Endothelial cell (in vitro differentiated cells): ENCODE measurements at regions not wholly inside any gene's neighbourhood (a gene's known extent, or its start where the extent isn't known, plus 50 kb on each side); places are given as distances from the start of the nearest gene placed in this dataset.
"Not testable (repeated sequence)": the region's sequence is repeated elsewhere in the genome, so short reads cannot be mapped to it uniquely, and the experiment has no call there.

Source experiments
- DNase-seq: peaks from one replicate; pipeline ENCODE4 v3.0.0; 2021; ENCODE audit warnings: low spot score
- H3K27ac Mint-ChIP-seq: one replicate; pipeline ENCODE4 v1.8.0; 2021; ENCODE audit warnings: mixed read lengths, inconsistent platforms; ENCODE audit not compliant: unreplicated experiment
- H3K27me3 Mint-ChIP-seq: one replicate; pipeline ENCODE4 v1.8.0; 2021; ENCODE audit warnings: mild to moderate bottlenecking, moderate library complexity, mixed read lengths, inconsistent platforms; ENCODE audit not compliant: unreplicated experiment
- H3K36me3 Mint-ChIP-seq: one replicate; pipeline ENCODE4 v1.8.0; 2021; ENCODE audit warnings: mild to moderate bottlenecking, low read depth, mixed read lengths, inconsistent platforms; ENCODE audit not compliant: unreplicated experiment
- H3K4me1 Mint-ChIP-seq: one replicate; pipeline ENCODE4 v1.8.0; 2021; ENCODE audit warnings: mild to moderate bottlenecking, mixed read lengths, inconsistent platforms; ENCODE audit not compliant: unreplicated experiment
- H3K4me3 Mint-ChIP-seq: one replicate; pipeline ENCODE4 v1.8.0; 2021; ENCODE audit warnings: mild to moderate bottlenecking, mixed read lengths, inconsistent platforms; ENCODE audit not compliant: unreplicated experiment
- H3K9me3 Mint-ChIP-seq: one replicate; pipeline ENCODE4 v1.8.0; 2021; ENCODE audit warnings: mixed read lengths, inconsistent platforms; ENCODE audit not compliant: unreplicated experiment
- TF ChIP-seq, protein P1 (sequence below): fragments of 200-600 bp; sonication (generic); IDR thresholded peaks from one replicate; pipeline ENCODE4 v1.5.0; 2021; ENCODE audit warnings: antibody characterized with exemption; ENCODE audit not compliant: unreplicated experiment

DNA sequence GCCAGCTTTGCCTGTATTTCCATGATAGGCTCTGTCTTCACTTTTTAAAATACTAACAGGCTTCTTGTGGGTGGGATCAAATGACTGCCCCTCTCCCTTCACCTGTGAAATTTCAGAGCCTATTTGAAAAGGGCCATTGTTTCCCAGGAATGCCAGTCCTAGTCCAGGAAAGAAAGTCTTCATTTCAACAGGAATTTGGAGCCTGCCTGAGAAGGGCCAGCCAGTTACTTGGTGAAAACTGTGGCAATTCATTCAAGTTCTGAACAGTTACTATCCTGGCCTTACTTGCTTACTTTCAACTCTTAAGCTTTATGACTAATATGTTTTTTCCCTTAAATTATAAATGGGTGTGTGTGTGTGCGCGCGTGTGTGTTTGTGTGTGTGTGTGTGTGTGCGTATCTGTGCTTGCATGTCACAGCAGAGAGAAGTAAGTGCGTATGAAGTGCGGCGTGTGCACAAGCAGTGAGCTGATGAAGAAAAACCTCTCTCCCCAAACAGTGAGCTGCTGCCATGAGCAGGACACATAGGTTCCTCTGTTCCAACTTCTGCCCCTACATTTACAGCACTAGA, 67.5 kb upstream of the RNPC3 start:
- Mint-ChIP-seq H3K4me1 (peaks cover 5% of the 10 kb centered on the region), H3K36me3 (no peaks in the 10 kb centered on the region), H3K27ac (no peak overlapping the region), H3K4me3 (no peak overlapping the region), H3K9me3 (no peaks in the 10 kb centered on the region), H3K27me3 (no peaks in the 10 kb centered on the region)
- no peak for DNase-seq
- TF ChIP-seq, protein P1, sequence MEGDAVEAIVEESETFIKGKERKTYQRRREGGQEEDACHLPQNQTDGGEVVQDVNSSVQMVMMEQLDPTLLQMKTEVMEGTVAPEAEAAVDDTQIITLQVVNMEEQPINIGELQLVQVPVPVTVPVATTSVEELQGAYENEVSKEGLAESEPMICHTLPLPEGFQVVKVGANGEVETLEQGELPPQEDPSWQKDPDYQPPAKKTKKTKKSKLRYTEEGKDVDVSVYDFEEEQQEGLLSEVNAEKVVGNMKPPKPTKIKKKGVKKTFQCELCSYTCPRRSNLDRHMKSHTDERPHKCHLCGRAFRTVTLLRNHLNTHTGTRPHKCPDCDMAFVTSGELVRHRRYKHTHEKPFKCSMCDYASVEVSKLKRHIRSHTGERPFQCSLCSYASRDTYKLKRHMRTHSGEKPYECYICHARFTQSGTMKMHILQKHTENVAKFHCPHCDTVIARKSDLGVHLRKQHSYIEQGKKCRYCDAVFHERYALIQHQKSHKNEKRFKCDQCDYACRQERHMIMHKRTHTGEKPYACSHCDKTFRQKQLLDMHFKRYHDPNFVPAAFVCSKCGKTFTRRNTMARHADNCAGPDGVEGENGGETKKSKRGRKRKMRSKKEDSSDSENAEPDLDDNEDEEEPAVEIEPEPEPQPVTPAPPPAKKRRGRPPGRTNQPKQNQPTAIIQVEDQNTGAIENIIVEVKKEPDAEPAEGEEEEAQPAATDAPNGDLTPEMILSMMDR = no peak

DNA sequence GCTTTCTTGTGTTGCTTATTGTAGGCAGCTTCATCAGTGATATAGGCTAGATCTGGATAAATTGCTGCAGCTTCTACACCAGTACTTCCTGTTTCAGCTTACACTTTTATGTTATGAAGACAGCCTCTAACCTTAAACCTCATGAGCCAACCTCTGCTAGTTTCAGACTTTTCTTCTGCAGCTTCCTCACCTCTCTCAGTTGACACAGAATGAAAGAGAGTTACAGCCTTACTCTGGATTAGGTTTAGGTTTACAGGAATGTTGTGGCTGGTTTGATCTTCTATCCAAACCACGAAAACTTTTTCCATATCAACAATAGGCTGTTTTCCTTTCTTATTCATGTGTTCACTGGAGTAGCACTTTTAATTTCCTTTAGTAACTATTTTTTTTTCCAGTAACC, 76.9 kb upstream of the RNPC3 start:
- Mint-ChIP-seq H3K4me1 (no peaks in the 10 kb centered on the region), H3K27ac (no peak overlapping the region), H3K36me3 (no peaks in the 10 kb centered on the region), H3K27me3 (no peaks in the 10 kb centered on the region), H3K4me3 (no peak overlapping the region), H3K9me3 (no peaks in the 10 kb centered on the region)
- DNase-seq = no peak
- TF ChIP-seq, protein P1 = no peak

DNA sequence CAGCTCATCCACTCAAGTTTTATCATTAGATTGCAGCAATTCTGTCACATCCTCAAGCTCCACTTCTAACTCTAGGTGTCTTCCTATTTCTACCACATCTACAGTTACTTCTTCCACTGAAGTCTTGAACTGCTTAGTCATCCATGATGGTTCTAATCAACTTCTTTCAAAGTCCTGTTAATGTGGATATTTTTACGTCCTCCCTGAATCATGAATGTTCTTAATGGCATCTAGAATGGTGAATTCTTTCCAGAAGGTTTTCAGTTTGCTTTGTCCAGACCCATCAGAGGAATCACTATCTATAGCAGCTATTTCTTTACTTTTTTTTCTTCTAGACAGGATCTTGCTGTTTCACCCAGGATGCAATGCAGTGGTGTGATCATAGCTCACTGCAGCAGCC, 78.0 kb upstream of the RNPC3 start:
- TF ChIP-seq, protein P1 = no peak
- Mint-ChIP-seq H3K27me3 (no peaks in the 10 kb centered on the region), H3K36me3 (no peaks in the 10 kb centered on the region), H3K9me3 (no peaks in the 10 kb centered on the region), H3K4me1 (no peaks in the 10 kb centered on the region), H3K27ac (no peak overlapping the region), H3K4me3 (no peak overlapping the region)
- no peak for DNase-seq

DNA sequence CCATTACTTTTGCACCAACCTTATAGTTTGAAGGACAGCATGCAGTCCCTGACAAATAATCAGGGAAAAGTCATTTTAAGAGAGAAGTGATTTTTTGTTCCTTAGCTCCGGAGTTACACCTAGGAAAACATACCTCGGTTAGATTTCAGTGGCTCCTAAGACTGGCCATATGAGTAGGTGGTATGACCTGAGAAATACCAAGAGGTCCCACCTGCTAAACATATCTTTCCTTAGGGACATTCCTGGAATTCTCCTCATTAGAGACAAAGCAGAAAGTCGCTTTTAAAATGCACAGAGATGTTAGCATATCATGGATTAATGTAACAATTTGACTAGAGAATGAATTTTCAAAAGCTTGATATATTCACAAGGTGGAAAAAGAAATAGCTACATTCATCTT, 84.2 kb upstream of the RNPC3 start:
- no peak overlapping the region for H3K27ac Mint-ChIP-seq
- DNase-seq = no peak

DNA sequence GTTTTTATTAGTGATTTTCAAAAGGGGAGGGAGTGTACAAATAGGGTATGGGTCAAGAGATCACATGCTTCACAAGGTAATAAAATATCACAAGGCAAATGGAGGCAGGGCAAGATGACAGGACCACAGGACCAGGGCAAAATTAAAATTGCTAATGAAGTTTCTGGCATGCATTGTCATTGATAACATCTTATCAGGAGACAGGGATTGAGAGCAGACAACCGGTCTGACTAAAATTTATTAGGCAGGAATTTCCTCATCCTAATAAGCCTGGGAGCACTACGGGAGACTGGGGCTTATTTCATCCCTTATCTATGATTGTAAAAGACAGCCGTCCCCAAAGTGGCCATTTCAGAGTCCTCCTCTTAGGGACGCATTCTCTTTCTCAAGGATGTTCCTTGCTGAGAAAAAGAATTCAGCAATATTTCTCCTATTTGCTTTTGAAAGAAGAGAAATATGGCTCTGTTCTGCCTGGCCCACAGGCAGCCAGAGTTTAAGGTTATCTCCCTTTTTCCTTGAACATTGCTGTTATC, 88.9 kb upstream of the RNPC3 start:
- H3K9me3 Mint-ChIP-seq, H3K27ac Mint-ChIP-seq, H3K36me3 Mint-ChIP-seq, H3K4me1 Mint-ChIP-seq, H3K27me3 Mint-ChIP-seq, DNase-seq, H3K4me3 Mint-ChIP-seq: not testable (repeated sequence)

More for the DNA sequence above, 84.2 kb upstream of the RNPC3 start:
- no peaks in the 10 kb centered on the region for H3K4me1 Mint-ChIP-seq
- TF ChIP-seq, protein P1 = no peak
- H3K4me3 Mint-ChIP-seq = no peak overlapping the region
- H3K27me3 Mint-ChIP-seq = no peaks in the 10 kb centered on the region
- no peaks in the 10 kb centered on the region for H3K9me3 Mint-ChIP-seq
- H3K36me3 Mint-ChIP-seq = no peaks in the 10 kb centered on the region
